ENCODE measurements at regions not wholly inside any gene's neighbourhood (a gene's known extent, or its start where the extent isn't known, plus 50 kb on each side); places are given as distances from the start of the nearest gene placed in this dataset.

DNA sequence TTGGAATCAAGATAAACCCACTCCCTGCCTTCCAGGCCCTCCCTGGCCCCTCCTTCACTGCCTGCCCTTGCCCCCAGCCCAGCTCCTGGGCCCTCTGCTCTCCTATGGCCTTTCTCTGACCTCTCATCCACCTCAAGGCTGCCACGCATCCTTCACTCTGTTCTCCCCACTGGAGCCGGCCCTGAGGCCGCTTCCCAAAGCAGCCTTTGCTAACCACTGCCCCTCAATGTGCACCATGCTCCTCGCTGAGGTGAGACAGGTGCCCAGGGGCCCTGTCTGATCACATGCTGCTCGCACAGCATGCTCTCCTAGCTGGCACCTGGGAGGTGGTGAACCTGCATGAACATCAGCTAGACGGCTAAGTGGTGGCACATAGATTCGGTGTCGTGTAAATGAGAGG is 138.5 kb upstream of the RET start:
- TF ChIP-seq, protein P1, sequence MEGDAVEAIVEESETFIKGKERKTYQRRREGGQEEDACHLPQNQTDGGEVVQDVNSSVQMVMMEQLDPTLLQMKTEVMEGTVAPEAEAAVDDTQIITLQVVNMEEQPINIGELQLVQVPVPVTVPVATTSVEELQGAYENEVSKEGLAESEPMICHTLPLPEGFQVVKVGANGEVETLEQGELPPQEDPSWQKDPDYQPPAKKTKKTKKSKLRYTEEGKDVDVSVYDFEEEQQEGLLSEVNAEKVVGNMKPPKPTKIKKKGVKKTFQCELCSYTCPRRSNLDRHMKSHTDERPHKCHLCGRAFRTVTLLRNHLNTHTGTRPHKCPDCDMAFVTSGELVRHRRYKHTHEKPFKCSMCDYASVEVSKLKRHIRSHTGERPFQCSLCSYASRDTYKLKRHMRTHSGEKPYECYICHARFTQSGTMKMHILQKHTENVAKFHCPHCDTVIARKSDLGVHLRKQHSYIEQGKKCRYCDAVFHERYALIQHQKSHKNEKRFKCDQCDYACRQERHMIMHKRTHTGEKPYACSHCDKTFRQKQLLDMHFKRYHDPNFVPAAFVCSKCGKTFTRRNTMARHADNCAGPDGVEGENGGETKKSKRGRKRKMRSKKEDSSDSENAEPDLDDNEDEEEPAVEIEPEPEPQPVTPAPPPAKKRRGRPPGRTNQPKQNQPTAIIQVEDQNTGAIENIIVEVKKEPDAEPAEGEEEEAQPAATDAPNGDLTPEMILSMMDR (IDR thresholded peaks at IDR 0.05), result no peak
- no peak for TF ChIP-seq POLR2AphosphoS5 (IDR thresholded peaks at IDR 0.05)
- TF ChIP-seq POLR2A (IDR thresholded peaks at IDR 0.05), result no peak

Data from prostate gland (tissue), 2 donors.